ENCODE measurements at regions not wholly inside any gene's neighbourhood (a gene's known extent, or its start where the extent isn't known, plus 50 kb on each side); places are given as distances from the start of the nearest gene placed in this dataset.

DNA sequence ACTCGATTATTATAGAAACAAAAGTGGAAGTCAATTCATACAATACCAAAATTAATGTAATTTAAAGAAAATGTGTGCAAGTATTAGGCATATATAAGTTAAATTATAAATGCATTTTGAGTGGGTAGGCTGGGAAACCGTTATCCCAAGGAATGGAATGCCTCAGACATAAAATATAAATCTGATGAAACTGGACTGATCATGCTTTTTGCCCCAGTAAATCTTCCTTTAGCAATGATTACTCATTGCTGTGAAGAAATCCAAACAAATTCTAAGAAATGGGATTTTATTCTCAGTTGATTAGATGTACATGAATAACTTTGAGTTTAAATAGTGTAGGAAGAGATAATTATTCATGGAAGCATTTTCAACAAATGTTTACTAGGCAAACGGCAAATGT lies 185.5 kb upstream of the KCNMB2 start:
- TF ChIP-seq, protein P1, sequence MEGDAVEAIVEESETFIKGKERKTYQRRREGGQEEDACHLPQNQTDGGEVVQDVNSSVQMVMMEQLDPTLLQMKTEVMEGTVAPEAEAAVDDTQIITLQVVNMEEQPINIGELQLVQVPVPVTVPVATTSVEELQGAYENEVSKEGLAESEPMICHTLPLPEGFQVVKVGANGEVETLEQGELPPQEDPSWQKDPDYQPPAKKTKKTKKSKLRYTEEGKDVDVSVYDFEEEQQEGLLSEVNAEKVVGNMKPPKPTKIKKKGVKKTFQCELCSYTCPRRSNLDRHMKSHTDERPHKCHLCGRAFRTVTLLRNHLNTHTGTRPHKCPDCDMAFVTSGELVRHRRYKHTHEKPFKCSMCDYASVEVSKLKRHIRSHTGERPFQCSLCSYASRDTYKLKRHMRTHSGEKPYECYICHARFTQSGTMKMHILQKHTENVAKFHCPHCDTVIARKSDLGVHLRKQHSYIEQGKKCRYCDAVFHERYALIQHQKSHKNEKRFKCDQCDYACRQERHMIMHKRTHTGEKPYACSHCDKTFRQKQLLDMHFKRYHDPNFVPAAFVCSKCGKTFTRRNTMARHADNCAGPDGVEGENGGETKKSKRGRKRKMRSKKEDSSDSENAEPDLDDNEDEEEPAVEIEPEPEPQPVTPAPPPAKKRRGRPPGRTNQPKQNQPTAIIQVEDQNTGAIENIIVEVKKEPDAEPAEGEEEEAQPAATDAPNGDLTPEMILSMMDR (conservative IDR thresholded peaks at IDR 0.05; ENCODE audit: low read depth, low read length): no peak
- no peak for TF ChIP-seq EZH2 (IDR thresholded peaks at IDR 0.05; ENCODE audit: borderline replicate concordance, low read depth, low read length, poor library complexity, severe bottlenecking)

All from A673 (cell line).